HCT116 (cell line): ENCODE measurements at regions not wholly inside any gene's neighbourhood (a gene's known extent, or its start where the extent isn't known, plus 50 kb on each side); places are given as distances from the start of the nearest gene placed in this dataset.

Source experiments
- ATAC-seq: fragments of 200-7000 bp; cut with Tn5 transposase; 2 replicates; pipeline ENCODE4 v1.9.1; 2020; ENCODE audit warnings: mild to moderate bottlenecking, moderate library complexity
- BruUV-seq: library from RNA; stranded (reverse); fragments of 400-500 nt; replicated peaks from 2 replicates; lab custom pipeline; 2021; lab: Mats Ljungman, UMichigan
- CTCF ChIA-PET: fragments of 300-600 bp; sonication (Branson Sonifier 250); formaldehyde crosslinking; loops from one replicate; lab custom pipeline; 2021; ENCODE audit warnings: antibody characterized with exemption; lab: Charles Lee
- POLR2A ChIA-PET: fragments of 300-600, 350-600 bp; sonication (Branson Sonifier 250); formaldehyde crosslinking; loops from one replicate; lab custom pipeline; 2021; ENCODE audit warnings: antibody characterized with exemption; lab: Charles Lee
- RAD21 ChIA-PET, 2 experiments: fragments of 300-600 bp; sonication (Branson Sonifier 250); formaldehyde crosslinking; loops; one replicate each; lab custom pipeline; 2023; ENCODE audit warnings: low total read pairs in 2 of 2; ENCODE audit not compliant: uncharacterized antibody in 2 of 2, unreplicated experiment in 2 of 2, low non-redundant PET in 1 of 2; lab: Charles Lee
- DNase-seq: peaks from one replicate; pipeline ENCODE4 v3.0.0-alpha.2; 2010; ENCODE audit warnings: low read depth, low spot score
- H2AFZ ChIP-seq: fragments of 200-600 bp; shearing (Covaris generic), sonication (generic); 2 replicates; pipeline ENCODE4 v1.6.1; 2017; ENCODE audit warnings: low read depth, mixed run types, mixed read lengths, antibody characterized with exemption, low read length; ENCODE audit not compliant: poor library complexity, severe bottlenecking
- H3K27ac ChIP-seq: 2 replicates; pipeline ENCODE4 v1.5.1; 2012; ENCODE audit warnings: low read depth, low read length
- H3K27me3 ChIP-seq: fragments of 200-600 bp; sonication (generic); 2 replicates; pipeline ENCODE4 v1.6.1; 2016; ENCODE audit warnings: mixed run types, low read length, mixed read lengths; ENCODE audit not compliant: insufficient read depth
- H3K36me3 ChIP-seq, 2 experiments: fragments of 200-500 bp in 1 of 2; fragments of 200-600 bp in 1 of 2; sonication (Bioruptor generic) in 1 of 2; sonication (generic) in 1 of 2; 2 replicates each; pipeline versions ENCODE4 v1.5.1 to v1.6.1; 2014 to 2016; ENCODE audit warnings: low read length in 2 of 2, inconsistent platforms in 1 of 2, mixed read lengths in 1 of 2, mixed run types in 1 of 2; ENCODE audit not compliant: insufficient read depth in 2 of 2, control insufficient read depth in 1 of 2
- H3K4me1 ChIP-seq, 2 experiments: fragments of 200-600 bp in 1 of 2; sonication (generic) in 1 of 2; 2 replicates each; pipeline versions ENCODE4 v1.5.1 to v1.6.1; 2012 to 2017; ENCODE audit warnings: low read length in 2 of 2, inconsistent platforms in 1 of 2, mild to moderate bottlenecking in 1 of 2, mixed read lengths in 1 of 2, mixed run types in 1 of 2, moderate library complexity in 1 of 2; ENCODE audit not compliant: insufficient read depth in 2 of 2, control insufficient read depth in 1 of 2
- H3K4me2 ChIP-seq: fragments of 200-600 bp; sonication (generic); 2 replicates; pipeline ENCODE4 v1.6.1; 2017; ENCODE audit warnings: mixed run types, low read length, mixed read lengths
- H3K4me3 ChIP-seq, 2 experiments: fragments of 200-600 bp in 1 of 2; sonication (generic) in 1 of 2; replicated peaks in 1 of 2; 2 replicates each; pipeline ENCODE4 v1.5.1; 2011 to 2016; ENCODE audit warnings: low read length in 2 of 2, control low read depth in 1 of 2, low read depth in 1 of 2, mild to moderate bottlenecking in 1 of 2, mixed read lengths in 1 of 2, mixed run types in 1 of 2
- H3K79me2 ChIP-seq: fragments of 200-600 bp; sonication (generic); 2 replicates; pipeline ENCODE4 v1.6.1; 2017; ENCODE audit warnings: mild to moderate bottlenecking, mixed run types, low read length, moderate library complexity, mixed read lengths; ENCODE audit not compliant: insufficient read depth
- H3K9ac ChIP-seq: fragments of 200-600 bp; sonication (generic); 2 replicates; pipeline ENCODE4 v1.6.1; 2016; ENCODE audit warnings: low read length, mixed read lengths
- H3K9me2 ChIP-seq: fragments of 200-600 bp; sonication (generic), shearing (Covaris generic); 2 replicates; pipeline ENCODE4 v1.6.1; 2017; ENCODE audit warnings: mixed run types, mild to moderate bottlenecking, moderate library complexity; ENCODE audit not compliant: insufficient read depth
- H3K9me3 ChIP-seq, 2 experiments: fragments of 200-500 bp in 1 of 2; fragments of 200-600 bp in 1 of 2; sonication (Bioruptor generic) in 1 of 2; sonication (generic) in 1 of 2; 2 replicates each; pipeline ENCODE4 v1.6.1; 2014 to 2017; ENCODE audit warnings: low read length in 2 of 2, mixed read lengths in 2 of 2, inconsistent platforms in 1 of 2, low read depth in 1 of 2, mild to moderate bottlenecking in 1 of 2, mixed run types in 1 of 2, moderate library complexity in 1 of 2; ENCODE audit not compliant: control insufficient read depth in 1 of 2, insufficient read depth in 1 of 2
- H4K20me1 ChIP-seq: fragments of 200-600 bp; sonication (generic), shearing (Covaris generic); 2 replicates; pipeline ENCODE4 v1.6.1; 2017; ENCODE audit warnings: mixed run types, mild to moderate bottlenecking, moderate library complexity; ENCODE audit not compliant: insufficient read depth
- RAD21 ChIP-seq: IDR thresholded peaks from 2 replicates; pipeline ENCODE4 v1.6.1; 2012; ENCODE audit warnings: low read depth, mild to moderate bottlenecking
- SRF ChIP-seq: IDR thresholded peaks from 2 replicates; pipeline ENCODE4 v1.6.1; 2012; ENCODE audit warnings: low read depth
- intact Hi-C: fragments of 100-400 bp; cut with micrococcal nuclease; formaldehyde crosslinking; loops from 2 replicates; pipeline ENCODE4 v1.10.0; 2022
- TF ChIP-seq, protein P1 (sequence below), 3 experiments: fragments of 200-600 bp in 1 of 3; sonication (generic) in 1 of 3; IDR thresholded peaks in 2 of 3; conservative IDR thresholded peaks in 1 of 3; 2 replicates each; pipeline ENCODE4 v1.5.1; 2012 to 2017; ENCODE audit warnings: low read depth in 2 of 3, low read length in 2 of 3, antibody characterized with exemption in 1 of 3, borderline replicate concordance in 1 of 3, control low read depth in 1 of 3, mild to moderate bottlenecking in 1 of 3, mixed read lengths in 1 of 3, mixed run types in 1 of 3, moderate library complexity in 1 of 3; ENCODE audit not compliant: insufficient read depth in 1 of 3

DNA sequence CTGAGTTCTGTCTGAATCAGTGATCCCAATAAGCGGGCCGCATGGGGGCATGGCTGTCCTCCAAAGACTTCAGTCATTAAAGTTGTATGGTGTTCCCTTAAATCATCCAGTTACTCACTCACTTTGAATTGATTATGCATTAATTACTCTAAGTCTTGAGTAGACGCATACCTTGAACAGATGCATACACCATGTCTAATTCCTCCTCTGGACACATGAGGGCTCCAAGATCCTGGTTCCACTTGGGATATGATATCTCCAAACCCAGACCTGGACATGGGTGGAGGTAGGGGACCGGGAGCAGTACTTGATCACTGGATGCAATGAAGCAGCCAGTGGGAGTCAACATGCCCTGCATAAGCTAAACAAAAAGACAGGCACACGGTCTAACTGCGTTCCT is 204.5 kb downstream of the FNDC1 start:
- TF ChIP-seq, protein P1, sequence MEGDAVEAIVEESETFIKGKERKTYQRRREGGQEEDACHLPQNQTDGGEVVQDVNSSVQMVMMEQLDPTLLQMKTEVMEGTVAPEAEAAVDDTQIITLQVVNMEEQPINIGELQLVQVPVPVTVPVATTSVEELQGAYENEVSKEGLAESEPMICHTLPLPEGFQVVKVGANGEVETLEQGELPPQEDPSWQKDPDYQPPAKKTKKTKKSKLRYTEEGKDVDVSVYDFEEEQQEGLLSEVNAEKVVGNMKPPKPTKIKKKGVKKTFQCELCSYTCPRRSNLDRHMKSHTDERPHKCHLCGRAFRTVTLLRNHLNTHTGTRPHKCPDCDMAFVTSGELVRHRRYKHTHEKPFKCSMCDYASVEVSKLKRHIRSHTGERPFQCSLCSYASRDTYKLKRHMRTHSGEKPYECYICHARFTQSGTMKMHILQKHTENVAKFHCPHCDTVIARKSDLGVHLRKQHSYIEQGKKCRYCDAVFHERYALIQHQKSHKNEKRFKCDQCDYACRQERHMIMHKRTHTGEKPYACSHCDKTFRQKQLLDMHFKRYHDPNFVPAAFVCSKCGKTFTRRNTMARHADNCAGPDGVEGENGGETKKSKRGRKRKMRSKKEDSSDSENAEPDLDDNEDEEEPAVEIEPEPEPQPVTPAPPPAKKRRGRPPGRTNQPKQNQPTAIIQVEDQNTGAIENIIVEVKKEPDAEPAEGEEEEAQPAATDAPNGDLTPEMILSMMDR (IDR thresholded peaks at IDR 0.05 in 2 of 3, conservative IDR thresholded peaks at IDR 0.05 in 1 of 3; ENCODE audit: borderline replicate concordance in 1 of 3, insufficient read depth in 1 of 3, low read depth in 2 of 3, low read length in 2 of 3): 0 out of 6 replicates have a peak, but pooled peaks of 1 of the 3 experiments have one; percentile 4
- TF ChIP-seq SRF (no peak), RAD21 (peak; percentile 21; the same call in 1 of the 2 replicates)

DNA sequence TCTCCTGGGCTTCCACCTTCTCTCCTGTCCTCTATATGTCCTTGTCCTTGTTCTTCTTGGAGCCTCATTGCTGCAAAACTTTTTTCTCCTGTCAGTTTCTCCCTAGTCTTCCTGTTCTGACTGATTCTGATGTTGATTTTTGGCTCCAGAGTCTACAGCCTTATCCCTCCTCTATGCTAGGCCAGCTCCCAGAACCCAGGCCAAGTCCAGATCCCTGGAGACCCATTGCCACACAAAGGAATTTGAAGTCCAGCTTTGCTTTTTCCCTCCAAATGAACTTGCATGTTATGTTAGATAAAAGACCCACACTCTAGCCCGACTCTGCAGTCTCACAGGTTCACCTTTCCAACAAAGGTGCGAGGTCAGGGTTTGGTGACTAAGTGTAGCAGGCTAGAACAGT is 203.1 kb downstream of the FNDC1 start:
- DNase-seq: no peak
- Histone ChIP-seq H3K9me2 (no peaks in the 10 kb centered on the region), H3K4me2 (no peak overlapping the region), H3K4me3 (no peak overlapping the region), H3K9ac (no peak overlapping the region), H3K4me1 (no peaks in the 10 kb centered on the region), H3K79me2 (no peaks in the 10 kb centered on the region), H3K36me3 (no peaks in the 10 kb centered on the region), H3K9me3 (no peaks in the 10 kb centered on the region), H4K20me1 (no peaks in the 10 kb centered on the region), H3K27me3 (peaks cover 17% of the 10 kb centered on the region), H3K27ac (no peak overlapping the region), H2AFZ (no peak overlapping the region)
- TF ChIP-seq SRF: no peak
- RAD21 ChIA-PET: no interaction called here
- no peak for ATAC-seq
- no TSS peak for BruUV-seq
- CTCF ChIA-PET: no interaction called here
- POLR2A ChIA-PET: no interaction called here
- intact Hi-C loops: no loop called here

More for the DNA sequence above, 204.5 kb downstream of the FNDC1 start:
- ChIA-PET CTCF (no interaction called here), RAD21 (no interaction called here), POLR2A (no interaction called here)
- Histone ChIP-seq H3K9me3 (no peaks in the 10 kb centered on the region), H3K4me2 (no peak overlapping the region), H3K27me3 (peaks cover 28% of the 10 kb centered on the region), H3K9ac (no peak overlapping the region), H3K27ac (no peak overlapping the region), H4K20me1 (no peaks in the 10 kb centered on the region), H3K4me1 (no peaks in the 10 kb centered on the region), H3K4me3 (no peak overlapping the region), H3K9me2 (no peaks in the 10 kb centered on the region), H3K36me3 (no peaks in the 10 kb centered on the region), H3K79me2 (no peaks in the 10 kb centered on the region), H2AFZ (no peak overlapping the region)
- intact Hi-C loops: no loop called here
- no TSS peak for BruUV-seq
- no peak for ATAC-seq
- no peak for DNase-seq
